ENCODE measurements at regions not wholly inside any gene's neighbourhood (a gene's known extent, or its start where the extent isn't known, plus 50 kb on each side); places are given as distances from the start of the nearest gene placed in this dataset.
"Not testable (repeated sequence)": the region's sequence is repeated elsewhere in the genome, so short reads cannot be mapped to it uniquely, and the experiment has no call there.

- DNase-seq, result no peak
These were observed 1139.3 kb downstream of the HACE1 start for GRCh38 chr6:103720393-103720792.

DNA sequence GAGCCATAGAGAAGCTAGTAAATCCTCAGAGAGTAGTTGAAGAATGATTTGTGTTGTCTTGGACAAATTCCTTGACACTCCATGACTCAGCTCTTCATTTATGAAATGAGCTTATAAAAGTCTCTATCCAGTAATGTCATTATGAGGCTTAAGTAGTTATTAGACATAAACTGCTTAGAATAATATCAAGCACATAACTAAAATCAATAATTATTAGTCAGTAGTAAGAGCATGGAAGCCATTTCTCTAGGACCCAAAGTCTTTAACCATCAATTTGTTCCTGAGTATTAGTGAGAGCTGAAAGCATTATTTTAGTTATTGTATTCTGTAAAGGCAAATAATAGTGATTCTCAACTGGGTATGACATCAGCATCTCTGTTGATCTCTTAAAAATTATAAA is 1140.2 kb downstream of the HACE1 start:
- DNase-seq, result no peak

- no peak for DNase-seq
These were observed 1144.5 kb downstream of the HACE1 start for GRCh38 chr6:103715269-103715668.

GRCh38 chr6:103709236-103709635 is 1150.5 kb downstream of the HACE1 start:
- not testable (repeated sequence) for DNase-seq

DNA sequence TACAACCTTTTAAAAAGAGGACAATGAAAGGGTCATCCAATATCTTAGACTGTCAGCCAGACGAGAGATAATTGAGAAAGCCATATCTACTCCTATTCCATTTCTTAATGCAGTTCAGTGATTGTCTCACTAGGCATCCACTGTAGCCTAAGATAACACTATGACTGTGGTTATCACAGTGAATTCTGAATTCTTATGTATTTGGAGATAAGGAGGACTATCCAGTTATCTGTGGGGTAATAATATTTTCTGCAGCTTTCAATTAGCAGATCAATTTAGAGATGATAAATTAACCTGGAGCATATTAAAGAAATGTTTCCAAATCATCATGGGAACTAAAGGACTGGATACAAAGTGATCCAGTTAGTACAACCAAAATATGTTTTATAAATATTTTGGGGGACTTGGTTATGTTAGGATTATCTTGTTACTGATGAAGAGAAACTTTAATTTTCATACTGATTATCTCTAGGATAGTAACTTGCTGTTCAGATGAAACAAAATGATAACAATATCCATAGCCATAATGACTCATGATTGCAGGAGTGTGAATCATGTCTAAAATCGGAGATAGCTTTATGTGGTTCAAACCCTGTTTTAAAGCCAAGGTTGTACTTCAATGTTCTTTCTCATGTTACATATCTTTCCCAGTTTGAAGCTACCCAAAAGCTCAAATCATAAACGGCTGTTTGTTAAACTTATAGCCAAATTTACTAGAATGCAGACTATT is 1152.0 kb downstream of the HACE1 start:
- DNase-seq, result no peak

GRCh38 chr6:103699769-103700168 is 1160.0 kb downstream of the HACE1 start:
- DNase-seq, result no peak

DNA sequence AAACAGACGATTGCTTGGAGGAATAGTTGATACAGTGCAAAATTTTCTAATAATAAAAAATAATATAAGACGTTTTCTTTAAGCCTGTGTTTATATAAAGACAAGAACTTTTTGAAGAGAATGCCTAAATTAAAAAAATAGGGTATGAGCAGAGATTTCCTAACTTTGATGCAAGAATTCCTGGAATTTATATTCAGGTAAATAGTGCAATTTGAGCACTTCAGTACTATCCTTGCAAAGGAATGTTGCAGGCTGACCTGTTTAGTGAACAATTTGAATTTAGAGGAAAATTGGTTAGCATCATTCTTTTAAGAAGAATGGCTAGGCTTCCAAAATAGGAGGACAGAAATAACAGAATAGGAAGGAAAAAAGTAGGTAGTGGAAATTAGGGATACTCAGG is 1172.3 kb downstream of the HACE1 start:
- no peak for DNase-seq

GRCh38 chr6:103680116-103680515 is 1179.6 kb downstream of the HACE1 start:
- DNase-seq, result no peak

DNA sequence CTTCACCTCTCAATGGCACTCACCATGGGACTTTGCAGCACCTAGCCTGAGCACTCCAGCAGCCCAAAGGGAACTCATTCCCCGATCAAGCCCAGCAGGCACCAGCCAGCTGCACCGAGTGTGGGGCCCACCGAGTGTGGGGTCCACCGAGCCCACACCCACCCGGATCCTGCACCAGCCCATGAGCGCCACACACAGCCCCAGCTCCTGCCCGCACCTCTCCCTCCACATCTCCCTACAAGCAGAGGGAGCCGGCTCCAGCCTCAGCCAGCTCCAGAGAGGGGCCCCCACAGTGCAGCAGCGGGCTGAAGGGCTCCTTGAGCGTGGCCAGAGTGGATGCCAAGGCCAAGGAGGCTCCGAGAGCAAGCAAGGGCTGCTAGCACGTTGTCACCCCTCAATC is 1182.4 kb downstream of the HACE1 start:
- DNase-seq, result no peak

DNA sequence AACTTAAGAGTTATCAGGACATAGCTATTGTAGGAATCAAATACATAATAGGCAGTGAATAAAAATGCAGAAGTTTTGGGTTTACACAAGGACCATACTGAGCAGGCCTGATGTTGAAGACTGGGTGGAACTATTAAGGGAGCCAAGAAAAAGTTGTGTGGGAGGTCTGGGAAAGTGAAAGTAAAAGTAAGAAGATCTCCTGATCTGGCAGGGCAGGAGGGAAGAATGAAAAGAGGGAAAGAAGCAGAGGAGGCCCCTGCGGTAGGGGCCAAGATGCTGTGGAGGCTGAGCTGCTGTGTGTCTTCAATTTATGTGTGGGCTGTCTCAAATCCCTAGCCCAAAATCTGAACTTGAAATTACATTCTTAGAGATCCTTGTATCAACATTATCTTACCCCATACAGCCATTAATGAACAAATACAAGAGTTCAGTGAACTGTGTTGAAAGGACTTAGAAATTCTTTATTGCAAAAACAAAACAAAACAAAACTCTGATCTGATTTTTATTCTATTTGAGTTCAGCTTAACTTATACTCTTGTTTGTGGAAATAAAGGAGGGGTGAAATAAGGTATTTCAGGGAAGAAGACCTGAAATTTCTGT is 1183.8 kb downstream of the HACE1 start:
- DNase-seq, result peak; percentile 0

GRCh38 chr6:103674790-103675189 is 1184.9 kb downstream of the HACE1 start:
- no peak for DNase-seq

DNA sequence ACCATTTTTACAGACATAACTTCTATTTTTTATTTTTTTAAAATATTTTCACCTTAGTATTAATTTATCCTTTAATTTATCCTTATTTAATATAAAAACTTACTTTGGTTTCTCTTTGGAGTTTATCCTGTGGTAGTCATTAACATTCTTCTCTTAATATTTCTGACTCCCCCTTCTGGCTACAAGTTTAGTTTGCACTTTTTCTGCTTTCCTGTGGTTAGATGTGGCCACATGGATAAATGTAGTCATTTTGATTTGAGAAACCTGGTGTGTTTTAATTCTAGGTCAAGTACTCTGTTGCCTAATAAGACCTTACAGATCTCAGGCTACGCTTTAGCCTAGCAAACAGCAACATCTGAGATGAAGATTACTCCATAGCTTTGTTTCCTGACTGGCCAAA is 1187.5 kb downstream of the HACE1 start:
- peak; percentile 36 for DNase-seq

GRCh38 chr6:103629613-103630012 is 1230.1 kb downstream of the HACE1 start:
- DNase-seq, result no peak

GRCh38 chr6:103617642-103618041 is 1242.1 kb downstream of the HACE1 start:
- no peak for DNase-seq

DNA sequence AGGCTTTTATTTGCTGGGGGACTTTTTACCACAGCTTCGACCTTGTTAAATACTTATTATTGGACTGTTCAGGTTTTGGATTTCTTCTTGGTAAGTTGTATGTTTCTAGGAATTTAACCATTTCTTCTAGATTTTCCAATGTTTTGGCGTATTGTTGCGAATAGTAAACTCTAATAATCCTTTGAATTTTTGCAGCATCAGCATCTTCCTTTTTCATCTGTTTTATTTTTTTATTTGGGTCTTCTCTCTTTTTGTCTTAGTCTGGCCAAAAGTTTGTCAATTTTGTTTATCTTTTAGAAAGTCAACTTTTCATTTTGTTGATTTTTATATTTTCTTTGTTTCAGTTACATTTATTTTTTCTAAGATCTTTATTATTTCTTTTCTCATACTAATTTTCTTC is 1272.0 kb downstream of the HACE1 start:
- no peak for DNase-seq

- no peak for DNase-seq
These were observed 1281.6 kb downstream of the HACE1 start for GRCh38 chr6:103578115-103578514.

DNA sequence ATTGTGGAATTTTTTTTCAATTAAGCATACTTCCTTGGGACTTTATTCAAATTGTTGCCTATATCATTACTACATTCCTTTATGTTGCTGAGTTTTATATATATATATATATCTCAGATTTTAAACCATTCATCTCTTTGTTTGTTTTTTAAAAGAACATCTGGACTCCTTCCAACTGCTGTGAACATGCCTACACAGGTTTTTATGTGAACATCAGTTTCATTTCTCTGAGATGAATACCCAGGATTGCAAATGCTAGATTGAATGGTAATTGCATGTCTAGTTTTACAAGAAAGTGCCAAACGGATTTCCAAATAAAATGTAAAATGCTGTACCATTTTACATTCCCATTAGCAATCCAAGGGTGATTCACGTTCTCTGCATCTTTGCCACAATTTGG is 1289.3 kb downstream of the HACE1 start:
- DNase-seq, result no peak

GRCh38 chr6:103554911-103555310 is 1304.8 kb downstream of the HACE1 start:
- DNase-seq, result no peak

DNA sequence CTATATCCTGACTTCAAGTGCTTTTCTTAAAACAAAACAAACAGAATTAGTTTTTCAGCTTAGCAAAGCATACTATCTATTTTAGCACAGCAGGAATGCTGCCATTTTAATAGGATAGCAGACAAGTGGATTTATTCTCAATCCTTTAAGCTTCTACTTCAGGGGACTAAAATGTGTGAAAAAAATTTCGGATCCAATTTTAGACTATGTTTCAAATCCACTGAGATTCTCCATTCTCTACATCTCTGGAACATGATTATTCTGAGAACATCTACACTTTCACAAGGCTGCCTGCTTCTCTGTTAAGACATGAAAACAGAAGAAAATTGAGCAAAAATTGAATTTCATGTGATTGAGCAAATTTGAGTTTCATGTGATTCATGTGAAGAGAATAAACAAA is 1321.3 kb downstream of the HACE1 start:
- DNase-seq, result no peak

- DNase-seq, result no peak
These were observed 1324.9 kb downstream of the HACE1 start for GRCh38 chr6:103534814-103535213.

DNA sequence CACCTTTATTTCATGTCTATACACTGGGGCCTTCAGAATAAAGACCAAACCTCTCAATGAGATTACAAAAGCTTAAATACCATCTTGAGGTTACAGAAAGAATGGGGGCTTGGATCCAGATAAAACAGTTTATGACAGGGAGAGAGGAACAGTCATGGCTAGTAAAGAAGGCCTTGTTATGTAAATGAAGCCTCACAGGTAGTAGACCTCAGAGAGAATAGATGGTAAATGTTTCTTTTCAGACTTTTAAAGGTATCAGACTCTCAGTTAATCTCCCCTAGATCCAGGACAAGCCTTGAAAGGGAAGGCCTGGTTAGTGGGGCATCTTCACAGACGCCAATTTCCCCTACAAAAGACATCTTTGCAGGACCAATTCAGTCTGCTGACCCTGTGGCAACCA is 1325.6 kb downstream of the HACE1 start:
- DNase-seq, result no peak

GRCh38 chr6:103522045-103522444 is 1337.7 kb downstream of the HACE1 start:
- no peak for DNase-seq

GRCh38 chr6:103516336-103516735 is 1343.4 kb downstream of the HACE1 start:
- DNase-seq, result no peak

DNA sequence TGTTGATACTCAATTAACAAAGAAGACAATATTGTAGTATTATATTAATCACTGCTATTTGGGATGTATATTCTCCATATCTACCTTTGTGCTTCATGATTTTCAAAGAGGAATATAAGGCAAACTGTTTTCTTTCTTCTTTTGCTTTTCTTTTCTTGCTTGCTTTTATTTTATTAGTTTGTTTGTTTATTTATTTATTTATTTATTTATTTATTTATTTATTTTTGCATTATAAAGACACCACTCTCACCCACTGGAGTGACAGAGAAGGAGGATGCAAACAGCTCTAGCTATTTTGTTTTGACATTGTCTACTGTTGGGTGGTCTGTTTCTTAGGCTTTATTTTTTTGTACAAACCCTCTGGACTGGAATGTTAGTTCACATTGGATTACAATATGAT is 1352.7 kb downstream of the HACE1 start:
- DNase-seq, result no peak

DNA sequence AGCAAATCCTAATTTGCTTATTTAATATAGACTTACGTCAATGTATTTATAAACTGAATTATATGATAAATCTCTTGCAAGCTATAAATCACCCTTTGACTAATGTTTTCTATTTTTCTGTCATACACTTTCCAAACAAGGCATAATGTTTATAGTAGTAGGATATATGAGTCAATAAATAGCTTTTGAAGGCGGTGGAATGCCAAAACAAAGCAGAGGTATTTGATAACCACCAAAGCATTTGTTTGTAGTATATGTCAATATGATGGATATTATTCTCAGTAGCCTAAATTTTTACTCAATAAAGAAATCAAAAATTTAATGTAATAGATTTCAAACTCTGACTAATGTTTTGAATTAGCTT is 1354.6 kb downstream of the HACE1 start:
- DNase-seq, result no peak

Data from hematopoietic multipotent progenitor cell treated with erythropoietin and hydrocortisone succinate and interleukin-3 and kit ligand, for 4 days (in vitro differentiated cells).